ENCODE measurements at regions not wholly inside any gene's neighbourhood (a gene's known extent, or its start where the extent isn't known, plus 50 kb on each side); places are given as distances from the start of the nearest gene placed in this dataset.

DNA sequence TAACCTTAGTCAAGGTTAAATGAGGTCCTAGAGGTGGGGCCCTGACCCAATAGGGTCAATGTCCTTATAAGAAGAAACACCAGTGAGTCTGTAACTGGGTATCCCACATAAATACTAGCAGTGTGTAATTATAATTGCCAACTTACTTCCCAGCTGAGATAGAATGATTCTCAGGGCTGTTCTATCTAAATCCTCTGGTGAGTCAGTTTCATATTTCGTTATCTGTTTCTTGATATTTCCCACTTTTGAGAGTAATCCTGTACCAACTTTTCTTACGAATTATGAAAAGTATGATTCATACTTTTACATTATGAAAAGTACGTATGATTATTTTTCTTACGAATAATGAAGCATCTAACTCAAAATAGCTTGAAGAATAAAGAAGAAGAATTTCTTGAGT, 546.8 kb upstream of the NETO1 start:
- no peak for TF ChIP-seq CTCF (conservative IDR thresholded peaks at IDR 0.05)
- no peak for TF ChIP-seq ZFX (IDR thresholded peaks at IDR 0.05)

Measured in C4-2B (cell line).